ENCODE measurements at regions not wholly inside any gene's neighbourhood (a gene's known extent, or its start where the extent isn't known, plus 50 kb on each side); places are given as distances from the start of the nearest gene placed in this dataset.

- Histone ChIP-seq H3K36me3 (no peaks in the 10 kb centered on the region), H3K4me3 (no peak overlapping the region), H3K27ac (no peak overlapping the region), H3K4me1 (no peaks in the 10 kb centered on the region), H3K27me3 (peaks cover 0 to 13% of the 10 kb centered on the region in 2 donors), H3K9me3 (no peaks in the 10 kb centered on the region)
- no peak for TF ChIP-seq CTCF (IDR thresholded peaks at IDR 0.05)
- TF ChIP-seq POLR2AphosphoS5 (IDR thresholded peaks at IDR 0.05): no peak
- TF ChIP-seq POLR2A (IDR thresholded peaks at IDR 0.05): no peak
- intact Hi-C loops (cut with DNase I; ENCODE audit: low total_unique reads): no loop called here
- no peak for DNase-seq (ENCODE audit: low spot score in 2 of 2)
These were observed 103.3 kb upstream of the ERCC4 start for GRCh38 chr16:13816701-13817100.

- intact Hi-C loops (cut with DNase I; ENCODE audit: low total_unique reads): loop anchor here (2.0 kb wide), 1 partner anchor 17 kb away; no protein-coding TSS in a partner anchor
- H3K9me3 ChIP-seq: no peaks in the 10 kb centered on the region
- no peaks in the 10 kb centered on the region for H3K4me1 ChIP-seq
- TF ChIP-seq POLR2A (IDR thresholded peaks at IDR 0.05) (no peak), CTCF (IDR thresholded peaks at IDR 0.05) (no peak), POLR2AphosphoS5 (IDR thresholded peaks at IDR 0.05) (no peak)
- DNase-seq (ENCODE audit: low spot score in 2 of 2): no peak
- H3K4me3 ChIP-seq: no peak overlapping the region
- H3K36me3 ChIP-seq: no peaks in the 10 kb centered on the region
- H3K27ac ChIP-seq: no peak overlapping the region
- H3K27me3 ChIP-seq: no peaks in the 10 kb centered on the region
These were observed 96.5 kb upstream of the ERCC4 start for GRCh38 chr16:13823501-13823900.

GRCh38 chr16:13829697-13830299 lies 90.2 kb upstream of the ERCC4 start:
- no peaks in the 10 kb centered on the region for H3K9me3 ChIP-seq
- H3K36me3 ChIP-seq: no peaks in the 10 kb centered on the region
- H3K4me3 ChIP-seq: no peak overlapping the region
- TF ChIP-seq POLR2AphosphoS5 (IDR thresholded peaks at IDR 0.05) (no peak), CTCF (IDR thresholded peaks at IDR 0.05) (no peak), POLR2A (IDR thresholded peaks at IDR 0.05) (no peak)
- H3K27ac ChIP-seq: no peak overlapping the region
- no peaks in the 10 kb centered on the region for H3K4me1 ChIP-seq
- intact Hi-C loops (cut with DNase I; ENCODE audit: low total_unique reads): no loop called here
- no peaks in the 10 kb centered on the region for H3K27me3 ChIP-seq
- no peak for DNase-seq (ENCODE audit: low spot score in 2 of 2)

- intact Hi-C loops (cut with DNase I; ENCODE audit: low total_unique reads): no loop called here
- TF ChIP-seq CTCF (IDR thresholded peaks at IDR 0.05) (no peak), POLR2A (IDR thresholded peaks at IDR 0.05) (no peak), POLR2AphosphoS5 (IDR thresholded peaks at IDR 0.05) (no peak)
- H3K27ac ChIP-seq: no peak overlapping the region
These were observed 86.4 kb upstream of the ERCC4 start for GRCh38 chr16:13833515-13833914.

GRCh38 chr16:13835387-13835786 lies 84.6 kb upstream of the ERCC4 start:
- intact Hi-C loops (cut with DNase I; ENCODE audit: low total_unique reads): loop anchor here (5.0 kb wide), 1 partner anchor 733 kb away; no protein-coding TSS in a partner anchor
- H3K4me1 ChIP-seq: no peaks in the 10 kb centered on the region
- H3K27ac ChIP-seq: no peak overlapping the region
- H3K9me3 ChIP-seq: no peaks in the 10 kb centered on the region
- no peaks in the 10 kb centered on the region for H3K36me3 ChIP-seq
- no peak overlapping the region for H3K4me3 ChIP-seq
- DNase-seq (ENCODE audit: low spot score in 2 of 2): no peak
- no peak for TF ChIP-seq POLR2A (IDR thresholded peaks at IDR 0.05)
- TF ChIP-seq POLR2AphosphoS5 (IDR thresholded peaks at IDR 0.05): no peak
- H3K27me3 ChIP-seq: no peaks in the 10 kb centered on the region

More at GRCh38 chr16:13833515-13833914, 86.4 kb upstream of the ERCC4 start:
- no peaks in the 10 kb centered on the region for H3K36me3 ChIP-seq
- H3K4me3 ChIP-seq: no peak overlapping the region
- H3K9me3 ChIP-seq: no peaks in the 10 kb centered on the region
- DNase-seq (ENCODE audit: low spot score in 2 of 2): no peak
- no peaks in the 10 kb centered on the region for H3K4me1 ChIP-seq
- H3K27me3 ChIP-seq: no peaks in the 10 kb centered on the region
